NK-92 treated with Interleukin-12 subunit alpha and Interleukin-12 subunit beta, amount 100 ng/mL, for 24 hours (cell line): ENCODE measurements at regions not wholly inside any gene's neighbourhood (a gene's known extent, or its start where the extent isn't known, plus 50 kb on each side); places are given as distances from the start of the nearest gene placed in this dataset.

Experiments used
- DNase-seq: peaks from one replicate; lab custom pipeline; 2025; lab: John Stamatoyannopoulos, UW

- DNase-seq: peak; percentile 19
Measured at GRCh38 chr10:88082806-88083596, 219.6 kb downstream of the PTEN start.

DNA sequence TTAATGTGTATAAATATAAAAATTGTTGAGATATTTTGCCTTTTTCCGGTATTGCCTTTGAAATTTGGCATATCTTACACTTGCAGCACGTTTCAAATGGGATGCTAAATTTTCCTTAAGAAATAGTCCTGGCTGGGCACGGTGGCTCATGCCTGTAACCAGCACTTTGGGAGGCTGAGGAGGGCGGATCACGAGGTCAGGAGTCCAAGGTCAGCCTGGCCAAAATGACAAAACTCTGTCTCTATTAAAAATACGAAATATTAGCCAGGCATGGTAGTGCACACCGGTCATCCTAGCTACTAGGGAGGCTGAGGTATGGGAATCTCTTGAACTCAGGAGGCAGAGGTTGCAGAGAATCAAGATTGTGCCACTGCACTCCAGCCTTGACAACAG lies 220.2 kb downstream of the PTEN start:
- DNase-seq: no peak

GRCh38 chr10:88086187-88086960 lies 222.9 kb downstream of the PTEN start:
- DNase-seq: no peak

GRCh38 chr10:88088441-88089340 lies 225.3 kb downstream of the PTEN start:
- DNase-seq: no peak

DNA sequence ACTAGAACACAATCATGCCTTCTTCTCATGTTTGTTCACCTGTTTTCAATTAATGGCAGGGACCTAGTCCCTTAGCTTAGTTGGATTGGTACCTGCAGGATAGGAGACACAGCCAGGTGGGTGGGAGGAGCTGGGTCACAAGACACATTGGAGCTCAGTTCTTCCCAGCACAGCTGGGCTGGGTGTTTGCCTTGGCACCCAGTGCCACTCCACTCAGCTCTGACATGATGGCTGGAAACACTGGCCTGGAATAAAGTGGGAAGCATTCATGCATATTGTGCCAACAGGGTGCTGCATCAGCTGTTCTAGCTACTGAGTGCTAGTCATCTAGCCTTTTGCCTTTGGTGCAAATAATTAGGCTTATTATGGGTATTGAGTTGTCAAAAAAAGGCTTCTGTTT lies 226.1 kb downstream of the PTEN start:
- DNase-seq: no peak

DNA sequence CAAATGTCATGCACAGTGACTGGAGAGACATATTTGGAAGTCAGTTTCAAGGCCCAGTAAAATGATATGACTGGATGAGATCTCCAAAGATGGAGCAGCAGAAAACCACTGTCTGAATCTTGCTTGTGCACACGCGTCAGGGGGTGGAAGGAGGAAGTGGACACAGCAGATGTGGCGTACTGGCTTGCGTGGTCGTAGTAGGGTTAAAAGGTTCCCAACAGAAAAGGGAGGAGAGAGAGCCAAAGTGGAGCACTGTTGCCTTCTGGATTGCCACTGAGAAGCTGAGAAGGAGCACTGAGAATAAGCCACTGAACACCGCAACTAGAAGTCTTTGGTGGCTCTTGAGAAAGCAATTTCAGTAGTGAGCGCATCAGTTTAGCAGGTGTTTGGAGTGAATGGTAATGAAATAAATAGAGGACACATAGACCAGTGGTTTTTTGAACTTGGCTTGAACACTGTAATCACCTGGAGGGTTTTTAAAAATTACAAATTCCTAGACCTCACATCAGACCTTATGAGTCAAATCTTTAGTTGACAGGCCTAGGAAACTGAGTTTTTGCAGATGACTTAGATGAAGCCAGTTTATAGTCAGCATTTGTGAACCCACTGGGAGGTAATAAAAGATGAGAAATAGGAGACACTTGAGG lies 227.3 kb downstream of the PTEN start:
- DNase-seq: no peak

DNA sequence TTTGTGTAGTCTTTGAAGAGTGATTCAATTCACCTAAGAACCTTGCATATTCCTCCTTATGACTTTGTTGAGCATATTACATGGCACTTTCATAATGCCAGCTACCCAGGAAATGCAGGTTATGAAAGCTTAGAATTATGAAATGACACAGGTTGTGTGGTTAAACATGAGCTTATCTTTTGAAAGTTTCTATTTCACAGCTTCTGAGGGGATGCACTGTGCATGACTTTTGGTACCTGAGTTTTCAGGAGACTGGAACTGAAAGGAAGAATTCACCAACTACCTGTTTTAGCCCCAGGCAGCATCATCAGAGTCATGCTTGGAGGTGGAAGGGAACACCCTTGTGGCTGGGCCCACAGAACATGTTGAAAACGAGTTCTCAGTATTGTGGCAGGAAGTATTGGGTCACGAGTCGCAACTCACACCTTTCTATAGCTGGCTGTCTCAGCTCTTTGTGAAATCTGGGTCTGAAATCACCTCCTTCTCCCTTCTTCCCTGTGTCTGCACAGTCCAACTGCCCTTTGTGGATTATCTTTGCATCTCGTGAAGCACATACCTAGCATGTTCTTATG lies 228.2 kb downstream of the PTEN start:
- DNase-seq: peak; percentile 71

DNA sequence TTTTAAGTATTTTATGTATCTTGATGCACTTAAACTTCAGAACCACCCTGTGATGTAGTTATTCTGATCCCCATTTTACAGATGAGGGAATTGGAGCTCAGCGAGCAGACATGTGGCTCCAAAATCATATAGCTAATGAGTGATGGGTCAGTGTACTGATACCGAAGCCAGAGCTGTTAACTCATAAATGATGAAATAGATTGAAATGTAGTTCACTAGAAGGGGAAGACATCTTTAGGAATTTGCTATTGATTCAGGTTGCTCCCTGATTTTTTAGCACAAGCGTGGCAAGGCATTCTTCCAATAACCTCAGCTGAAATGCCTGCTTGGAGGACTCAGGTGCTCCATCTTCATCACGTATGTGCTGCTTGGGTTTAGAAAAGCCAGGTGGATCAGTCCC lies 228.8 kb downstream of the PTEN start:
- DNase-seq: no peak

- no peak for DNase-seq
Measured at GRCh38 chr10:88092973-88093372, 229.5 kb downstream of the PTEN start.

DNA sequence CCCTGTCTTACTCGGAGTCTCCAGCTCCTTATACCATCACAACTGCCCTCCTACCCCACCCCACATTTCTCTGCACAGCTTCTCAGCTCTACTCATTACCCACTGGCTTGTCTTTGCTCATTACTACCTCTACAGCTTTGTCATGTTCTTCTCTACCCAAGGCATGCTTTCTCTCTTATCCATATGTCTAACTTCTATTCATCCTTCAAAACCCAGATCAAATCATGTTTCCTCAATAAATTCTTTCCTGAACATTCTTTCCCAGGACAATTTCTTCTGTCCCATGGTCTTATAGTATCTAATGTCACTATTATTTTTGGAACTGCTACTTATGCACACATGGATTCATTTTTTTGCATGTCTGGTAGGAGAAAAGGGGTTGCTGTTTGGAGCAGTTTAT lies 231.4 kb downstream of the PTEN start:
- no peak for DNase-seq

DNA sequence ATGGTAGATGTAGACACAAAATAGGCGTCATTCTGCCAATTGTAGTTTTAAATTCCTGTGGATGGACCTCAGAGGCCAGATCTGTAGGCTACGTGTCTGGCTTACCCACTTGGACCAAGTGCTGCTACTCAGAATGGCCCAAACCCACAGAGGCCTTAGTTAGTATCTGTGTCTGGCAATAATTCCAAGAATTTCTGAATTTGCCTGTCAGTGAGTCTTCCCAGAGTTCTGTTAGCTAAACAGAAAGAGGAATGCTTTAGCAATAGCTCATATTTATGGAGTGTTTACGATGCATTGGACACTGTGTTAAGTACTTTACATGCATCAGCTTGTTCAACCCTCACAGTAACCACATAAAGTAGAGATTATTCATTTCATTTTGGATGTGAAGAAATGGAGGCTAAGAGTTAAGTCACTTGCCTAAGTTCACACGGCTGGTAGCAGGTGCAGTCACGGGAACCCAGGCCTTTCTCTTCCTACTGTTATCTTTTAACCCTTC lies 231.8 kb downstream of the PTEN start:
- no peak for DNase-seq

GRCh38 chr10:88095778-88096431 lies 232.5 kb downstream of the PTEN start:
- no peak for DNase-seq

- DNase-seq: no peak
Measured at GRCh38 chr10:88097092-88097516, 233.7 kb downstream of the PTEN start.

- no peak for DNase-seq
Measured at GRCh38 chr10:88097536-88097935, 234.1 kb downstream of the PTEN start.

DNA sequence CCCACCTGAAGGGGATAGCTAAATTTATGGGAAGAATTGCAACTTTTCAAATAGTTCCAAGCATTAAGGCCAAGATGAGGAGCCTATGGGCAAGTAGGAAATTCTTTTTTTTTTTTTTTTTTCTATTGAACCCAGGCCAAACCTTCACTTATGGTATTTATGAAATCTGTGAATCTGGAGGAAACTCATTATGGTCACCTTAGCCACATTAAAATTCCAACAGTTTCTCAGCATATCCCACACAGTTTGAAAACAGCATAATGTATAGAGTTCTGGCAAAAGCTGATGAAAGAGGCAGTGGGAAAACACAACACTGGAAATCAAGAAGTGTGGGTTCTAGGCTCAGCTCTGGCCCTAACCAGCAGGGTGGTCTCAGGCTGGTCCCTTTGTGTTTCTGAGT lies 236.9 kb downstream of the PTEN start:
- DNase-seq: no peak

- no peak for DNase-seq
Measured at GRCh38 chr10:88101666-88102065, 238.2 kb downstream of the PTEN start.

- DNase-seq: no peak
Measured at GRCh38 chr10:88103576-88103975, 240.2 kb downstream of the PTEN start.

- no peak for DNase-seq
Measured at GRCh38 chr10:88104223-88104622, 240.8 kb downstream of the PTEN start.

GRCh38 chr10:88106366-88106765 lies 242.9 kb downstream of the PTEN start:
- no peak for DNase-seq

DNA sequence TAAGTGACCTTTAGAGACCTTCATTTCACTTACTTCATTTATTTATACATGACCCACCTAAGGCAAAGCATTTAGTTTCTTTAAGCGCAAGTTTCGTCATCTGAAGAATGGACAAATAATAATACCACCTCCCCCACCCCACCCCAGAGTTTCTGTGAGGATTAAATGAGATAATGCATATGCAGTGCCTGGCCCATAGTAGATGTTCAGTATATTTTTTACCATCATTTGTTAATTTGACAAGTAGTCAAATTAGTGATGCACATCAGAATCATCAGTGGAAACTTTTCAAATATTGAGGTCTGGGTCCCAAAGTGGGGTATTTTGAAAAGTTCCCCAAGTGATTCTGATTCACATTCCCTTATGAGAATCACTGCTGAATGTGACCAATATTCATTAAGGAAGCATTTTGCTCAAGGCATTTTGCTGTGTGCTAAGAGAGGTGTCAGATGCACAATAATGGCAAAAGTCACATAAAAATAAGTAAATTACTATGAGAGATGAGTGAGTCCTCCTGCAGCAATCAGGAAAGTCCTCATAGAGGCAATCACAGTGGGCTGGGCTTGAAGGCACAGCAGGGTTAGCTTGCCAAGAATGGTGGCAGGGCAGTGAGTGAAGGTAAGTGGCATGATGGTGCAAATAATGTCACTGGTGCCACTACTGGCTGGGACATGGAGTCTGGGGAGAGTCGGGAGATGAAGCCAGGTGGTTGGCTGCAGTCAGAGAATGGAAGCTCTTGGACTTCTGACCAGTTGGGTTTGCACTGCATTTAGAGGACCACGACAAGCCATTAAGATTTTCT lies 244.1 kb downstream of the PTEN start:
- DNase-seq: no peak
